Mucosa of gallbladder (tissue), 1 donor: ENCODE measurements at regions not wholly inside any gene's neighbourhood (a gene's known extent, or its start where the extent isn't known, plus 50 kb on each side); places are given as distances from the start of the nearest gene placed in this dataset.

Source experiments
- DNase-seq: peaks from one replicate; pipeline ENCODE4 v3.0.0-alpha.2; 2020; ENCODE audit warnings: low spot score
- donor health status: DM: no; HTN: no; CAD: no.

DNA sequence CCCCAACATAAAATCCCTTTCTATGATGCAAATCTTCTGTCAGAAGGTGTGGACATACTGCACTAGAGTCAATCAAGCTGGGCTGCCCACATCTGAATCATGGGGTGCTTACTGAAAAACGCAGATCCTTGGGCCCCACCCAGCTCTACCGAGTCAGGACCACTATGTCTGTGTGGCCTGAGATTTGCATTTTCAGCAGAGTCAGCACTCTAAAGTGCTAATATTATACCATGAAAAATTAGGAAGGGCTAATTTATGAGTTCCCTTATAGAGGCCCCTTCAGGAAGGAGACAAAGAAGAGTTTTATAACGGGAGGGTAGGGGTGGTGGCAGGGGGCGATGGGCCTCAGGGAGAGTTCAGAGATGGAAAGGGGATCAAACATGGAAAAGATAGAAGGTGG is 163.3 kb upstream of the NABP1 start:
- no peak for DNase-seq

DNA sequence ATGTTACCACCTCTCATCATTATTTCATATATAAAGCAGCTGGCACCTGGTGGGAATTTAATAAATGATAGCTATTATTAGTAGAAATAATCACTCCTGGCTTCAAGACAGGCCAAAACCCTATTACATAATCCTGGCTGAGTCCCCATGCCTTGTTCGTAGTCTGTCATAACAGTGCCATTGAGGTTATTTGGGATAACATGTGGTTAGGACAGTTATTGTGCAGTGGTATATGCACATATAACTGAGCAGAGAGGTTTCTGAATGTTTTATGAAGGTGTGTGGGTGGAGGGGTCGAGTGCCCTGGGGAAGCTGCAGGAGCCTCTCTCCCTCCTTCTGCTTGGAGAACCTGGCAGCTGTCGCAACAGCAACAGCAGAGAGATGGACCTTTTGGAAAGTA is 162.4 kb upstream of the NABP1 start:
- DNase-seq = no peak

GRCh38 chr2:191516260-191516659 is 161.7 kb upstream of the NABP1 start:
- DNase-seq = no peak

GRCh38 chr2:191521608-191522208 is 156.2 kb upstream of the NABP1 start:
- no peak for DNase-seq

- DNase-seq = no peak
These were observed 155.3 kb upstream of the NABP1 start for GRCh38 chr2:191522478-191523120.

GRCh38 chr2:191526091-191526490 is 151.8 kb upstream of the NABP1 start:
- DNase-seq = no peak

- no peak for DNase-seq
These were observed 151.4 kb upstream of the NABP1 start for GRCh38 chr2:191526536-191526935.

DNA sequence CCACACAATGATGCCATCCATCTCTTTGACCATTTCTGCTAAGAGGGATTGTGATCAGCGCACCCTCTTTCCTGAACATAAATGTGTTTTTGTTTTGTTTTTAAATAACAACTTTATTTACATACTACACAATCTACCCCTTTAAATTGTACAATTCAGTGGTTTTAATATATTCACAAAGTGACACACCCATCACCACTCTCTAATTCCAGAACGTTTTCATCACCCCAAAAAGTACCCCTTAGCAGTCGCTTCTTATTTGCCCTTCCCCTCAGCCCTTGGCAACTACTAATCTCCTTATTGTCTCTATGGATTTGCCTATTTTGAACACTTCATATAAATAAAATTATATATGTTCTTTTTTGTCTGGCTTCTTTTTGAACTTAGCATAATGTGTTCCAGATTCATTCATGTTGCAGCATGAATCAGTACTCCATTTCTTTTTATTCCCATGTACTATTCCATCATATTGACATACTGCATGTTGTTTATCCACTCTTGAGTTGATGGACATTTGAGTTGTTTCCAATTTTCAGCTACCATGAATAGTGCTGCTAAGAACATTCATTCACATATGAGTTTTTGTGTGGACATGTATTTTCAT is 150.9 kb upstream of the NABP1 start:
- DNase-seq = no peak

DNA sequence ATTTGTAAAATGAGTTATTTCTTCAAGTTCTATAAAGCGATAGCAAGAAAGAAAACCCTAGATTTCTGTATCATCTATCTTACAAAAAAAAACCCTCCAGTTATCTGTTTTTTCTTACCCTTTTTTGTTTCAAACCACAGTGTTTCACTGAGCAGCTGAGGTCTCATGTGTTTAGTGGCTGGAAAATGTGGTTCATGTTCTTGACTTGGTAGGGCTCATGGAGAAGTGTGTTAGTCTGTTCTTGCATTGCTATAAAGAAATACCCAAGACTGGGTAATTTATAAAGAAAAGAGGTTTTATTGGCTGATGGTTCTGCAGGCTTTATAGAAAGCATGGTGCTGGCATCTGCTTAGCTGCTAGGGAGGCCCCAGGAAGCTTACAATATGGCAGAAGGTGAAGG is 147.3 kb upstream of the NABP1 start:
- no peak for DNase-seq

DNA sequence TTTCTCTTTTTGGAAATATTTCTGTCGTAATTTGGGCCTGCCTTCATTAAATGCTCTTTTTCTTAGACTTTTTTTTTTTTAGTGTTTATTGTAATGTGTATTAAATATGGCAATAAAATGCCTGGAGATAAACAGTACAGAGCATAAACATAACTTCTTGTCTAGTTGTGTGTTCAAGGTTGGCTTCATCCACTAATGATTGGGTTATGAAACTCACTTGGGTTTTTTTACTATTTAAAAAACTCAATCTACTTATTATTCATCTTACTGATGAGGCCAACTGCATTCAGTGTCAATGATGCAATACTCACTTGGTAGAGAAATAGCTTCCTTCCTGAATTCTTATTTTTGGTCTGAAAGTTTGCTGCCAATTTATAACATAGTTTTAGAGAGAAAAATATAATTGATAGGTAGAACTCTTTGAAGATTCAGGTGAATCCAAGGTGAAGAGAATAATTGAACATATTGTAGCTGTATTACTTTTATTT is 144.2 kb upstream of the NABP1 start:
- DNase-seq = no peak

- no peak for DNase-seq
These were observed 140.0 kb upstream of the NABP1 start for GRCh38 chr2:191537921-191538320.

DNA sequence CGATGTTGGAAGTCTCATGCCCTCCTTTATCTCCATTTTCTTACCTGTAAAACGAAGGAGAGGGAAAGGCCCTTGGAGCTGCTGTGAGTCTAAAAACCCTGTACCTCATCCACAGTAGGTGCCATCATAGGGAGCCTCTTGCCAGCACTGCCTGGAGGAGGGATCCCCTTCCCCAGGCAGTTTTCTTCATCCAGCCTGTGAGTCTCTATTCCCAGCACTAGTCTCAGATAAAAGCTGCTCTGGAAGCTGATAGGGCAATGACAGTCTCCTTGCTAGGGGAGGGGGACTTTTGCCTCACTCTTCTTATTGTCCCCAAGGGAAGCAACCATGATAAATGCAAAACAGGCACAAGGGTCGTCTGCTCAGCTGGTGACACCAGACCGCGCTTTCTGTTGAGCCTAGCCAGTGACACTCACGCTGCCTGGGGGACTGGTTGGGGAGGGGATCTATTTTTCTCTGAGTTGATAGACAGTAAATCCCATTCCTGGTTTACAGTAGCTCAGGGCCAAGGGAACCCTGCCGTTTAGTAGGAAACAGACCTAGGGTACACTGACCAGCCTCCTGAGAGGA is 139.5 kb upstream of the NABP1 start:
- no peak for DNase-seq

DNA sequence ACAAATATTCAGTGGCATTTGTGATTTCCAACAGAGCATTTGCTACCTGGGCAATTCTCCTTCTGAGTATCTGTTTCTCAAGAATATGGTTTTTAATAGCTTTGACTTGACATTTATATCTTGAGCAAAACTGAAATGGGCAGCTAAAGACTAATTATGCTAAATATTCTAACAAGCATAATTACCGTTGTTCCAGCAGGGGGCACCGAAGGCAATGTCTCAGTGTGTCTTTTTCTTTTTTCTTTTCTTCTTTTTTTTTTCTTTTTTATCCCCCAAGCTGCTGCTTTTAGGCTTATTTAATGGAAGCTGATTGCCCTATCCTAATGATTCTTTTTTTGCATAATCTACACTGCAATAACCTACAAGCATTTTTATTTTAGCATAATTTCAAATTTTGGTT is 138.9 kb upstream of the NABP1 start:
- no peak for DNase-seq

- DNase-seq = no peak
These were observed 137.3 kb upstream of the NABP1 start for GRCh38 chr2:191540681-191541080.

DNA sequence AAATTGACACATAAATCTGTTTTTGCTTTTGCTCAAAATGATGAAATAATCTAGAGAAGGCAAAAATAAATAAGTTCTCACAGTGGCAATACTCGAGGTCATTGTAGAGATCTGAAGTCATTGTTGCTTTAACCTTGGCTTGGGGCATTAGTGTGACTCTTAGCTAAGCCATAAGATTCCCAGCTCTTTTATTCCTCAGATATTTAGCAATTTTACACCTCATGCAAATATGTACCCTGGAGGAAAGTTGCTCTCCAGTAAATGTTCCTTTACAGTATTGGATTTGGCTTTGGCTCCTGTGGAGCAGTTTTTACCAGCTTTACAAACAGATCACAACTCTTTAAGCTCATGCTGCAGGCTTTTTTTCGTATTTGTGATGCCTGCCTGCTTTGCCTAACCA is 134.2 kb upstream of the NABP1 start:
- no peak for DNase-seq

GRCh38 chr2:191544461-191545062 is 133.4 kb upstream of the NABP1 start:
- no peak for DNase-seq

DNA sequence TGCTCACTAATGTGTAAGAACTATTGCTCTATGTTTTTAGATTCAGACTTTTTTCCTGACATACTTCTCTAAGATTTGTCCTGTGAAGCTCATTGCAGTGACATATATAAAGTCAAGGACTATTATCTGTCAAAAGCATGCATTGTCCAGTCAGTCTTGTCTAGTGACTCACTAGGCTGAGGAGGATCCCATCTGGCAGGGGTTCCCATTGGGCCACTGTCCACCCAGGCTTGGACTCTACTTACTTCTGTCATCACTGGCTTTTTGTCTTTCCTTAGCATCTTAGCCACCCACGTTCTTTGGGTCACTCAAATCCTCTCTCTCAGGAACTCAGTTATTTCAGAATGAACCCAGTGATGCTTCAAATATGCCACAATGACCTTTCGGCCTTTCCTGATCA is 132.6 kb upstream of the NABP1 start:
- DNase-seq = no peak

- no peak for DNase-seq
These were observed 125.9 kb upstream of the NABP1 start for GRCh38 chr2:191552066-191552465.

DNA sequence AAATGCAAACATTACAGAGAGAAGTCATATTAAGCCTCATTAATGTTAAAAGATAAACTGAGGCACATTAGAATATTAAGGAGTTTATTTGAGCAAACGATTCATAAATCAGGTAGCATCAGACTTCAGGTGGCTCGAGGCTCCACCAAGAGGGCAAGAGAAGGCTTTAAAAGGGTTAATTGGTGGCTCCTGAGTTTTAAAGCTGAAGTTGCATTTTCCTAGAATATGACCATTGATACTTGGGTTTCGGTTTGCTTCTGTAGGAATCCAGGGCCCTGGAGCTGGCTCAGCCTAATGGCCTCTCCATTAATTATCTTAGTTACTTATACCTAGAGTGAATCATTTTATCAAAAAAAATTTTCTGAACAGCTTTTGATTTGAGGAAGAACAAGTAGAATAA is 123.7 kb upstream of the NABP1 start:
- DNase-seq = no peak

- peak; percentile 90 for DNase-seq
These were observed 122.7 kb upstream of the NABP1 start for GRCh38 chr2:191555092-191555742.

- DNase-seq = no peak
These were observed 121.5 kb upstream of the NABP1 start for GRCh38 chr2:191556463-191556862.

DNA sequence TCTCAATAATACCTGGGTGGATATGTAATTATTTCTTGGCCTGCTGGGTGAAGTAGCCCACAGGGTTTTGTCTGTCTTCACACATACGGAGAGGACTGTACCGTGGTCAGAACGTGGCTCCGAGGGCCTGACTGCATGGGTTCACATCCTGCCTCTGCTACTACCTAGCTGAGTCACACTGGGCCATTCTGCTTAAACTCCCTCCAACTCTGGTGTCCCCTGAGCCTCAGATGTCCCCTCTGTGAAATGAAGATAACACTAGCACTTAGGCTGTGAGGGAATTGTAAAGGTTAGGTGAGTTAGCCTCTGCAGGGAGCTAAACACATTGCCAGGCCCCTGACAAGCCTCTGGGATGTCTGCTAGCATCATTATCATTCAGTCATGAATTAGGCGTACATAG is 120.1 kb upstream of the NABP1 start:
- DNase-seq = no peak
